8988T (cell line): ENCODE measurements at regions not wholly inside any gene's neighbourhood (a gene's known extent, or its start where the extent isn't known, plus 50 kb on each side); places are given as distances from the start of the nearest gene placed in this dataset.
"Not testable (repeated sequence)": the region's sequence is repeated elsewhere in the genome, so short reads cannot be mapped to it uniquely, and the experiment has no call there.

Experiments used
- DNase-seq: peaks from one replicate; pipeline ENCODE4 v3.0.0; 2011

- no peak for DNase-seq
Observed at GRCh38 chr12:73585136-73585535, 952.5 kb upstream of the ATXN7L3B start.

GRCh38 chr12:73589220-73589619, 948.4 kb upstream of the ATXN7L3B start:
- DNase-seq, result no peak

- DNase-seq, result no peak
Observed at GRCh38 chr12:73598626-73599025, 939.0 kb upstream of the ATXN7L3B start.

GRCh38 chr12:73599268-73599667, 938.4 kb upstream of the ATXN7L3B start:
- DNase-seq, result no peak

DNA sequence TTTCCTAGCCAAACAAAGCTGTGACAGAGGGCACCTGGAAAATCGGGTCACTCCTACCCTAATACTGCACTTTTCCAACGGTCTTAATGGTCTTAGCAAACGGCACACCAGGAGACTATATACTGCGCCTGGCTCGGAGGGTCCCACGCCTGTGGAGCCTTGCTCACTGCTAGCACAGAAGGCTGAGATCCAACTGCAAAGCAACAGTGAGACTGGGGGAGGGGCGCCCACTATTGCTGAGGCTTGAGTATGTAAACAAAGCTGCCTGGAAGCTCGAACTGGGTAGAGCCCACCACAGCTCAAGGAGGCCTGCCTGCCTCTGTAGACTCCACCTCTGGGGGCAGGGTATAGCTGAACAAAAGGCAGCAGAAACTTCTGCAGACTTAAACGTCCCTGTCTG, 931.7 kb upstream of the ATXN7L3B start:
- not testable (repeated sequence) for DNase-seq

- DNase-seq, result no peak
Observed at GRCh38 chr12:73612551-73612950, 925.1 kb upstream of the ATXN7L3B start.

DNA sequence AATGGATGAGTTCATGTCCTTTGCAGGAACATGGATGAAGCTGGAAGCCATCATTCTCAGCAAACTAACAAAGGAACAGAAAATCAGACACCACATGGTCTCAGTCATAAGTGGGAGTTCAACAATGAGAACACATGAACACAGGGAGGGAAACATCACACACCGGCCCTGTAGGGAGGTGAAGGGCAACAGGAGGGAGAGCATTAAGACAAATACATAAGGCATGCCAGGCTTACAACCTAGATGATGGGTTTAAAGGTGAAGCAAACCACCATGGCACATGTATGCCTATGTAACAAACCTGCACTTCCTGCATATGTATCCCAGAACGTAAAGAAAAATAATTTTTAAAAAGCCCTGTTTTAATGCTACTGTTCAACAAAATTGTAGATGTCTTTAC, 914.2 kb upstream of the ATXN7L3B start:
- no peak for DNase-seq

DNA sequence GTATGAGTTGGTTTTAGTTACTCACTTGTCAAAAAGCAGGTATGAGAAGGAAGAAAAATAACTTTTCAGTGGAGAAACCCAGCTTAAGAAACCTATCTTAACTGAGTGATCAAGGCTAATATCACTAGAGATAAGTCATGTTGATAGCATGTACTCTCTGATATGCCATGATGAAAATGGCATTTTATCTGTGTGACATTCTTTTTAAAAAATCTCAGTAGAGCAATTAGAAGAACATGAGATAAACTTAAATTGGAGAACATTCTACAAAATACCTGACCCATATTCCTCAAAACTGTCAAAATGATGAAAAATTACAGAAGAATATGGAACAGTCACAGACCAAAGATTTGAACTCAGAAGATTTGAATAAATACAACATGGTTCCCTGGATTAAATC, 912.4 kb upstream of the ATXN7L3B start:
- DNase-seq, result no peak

GRCh38 chr12:73629171-73629570, 908.5 kb upstream of the ATXN7L3B start:
- no peak for DNase-seq

DNA sequence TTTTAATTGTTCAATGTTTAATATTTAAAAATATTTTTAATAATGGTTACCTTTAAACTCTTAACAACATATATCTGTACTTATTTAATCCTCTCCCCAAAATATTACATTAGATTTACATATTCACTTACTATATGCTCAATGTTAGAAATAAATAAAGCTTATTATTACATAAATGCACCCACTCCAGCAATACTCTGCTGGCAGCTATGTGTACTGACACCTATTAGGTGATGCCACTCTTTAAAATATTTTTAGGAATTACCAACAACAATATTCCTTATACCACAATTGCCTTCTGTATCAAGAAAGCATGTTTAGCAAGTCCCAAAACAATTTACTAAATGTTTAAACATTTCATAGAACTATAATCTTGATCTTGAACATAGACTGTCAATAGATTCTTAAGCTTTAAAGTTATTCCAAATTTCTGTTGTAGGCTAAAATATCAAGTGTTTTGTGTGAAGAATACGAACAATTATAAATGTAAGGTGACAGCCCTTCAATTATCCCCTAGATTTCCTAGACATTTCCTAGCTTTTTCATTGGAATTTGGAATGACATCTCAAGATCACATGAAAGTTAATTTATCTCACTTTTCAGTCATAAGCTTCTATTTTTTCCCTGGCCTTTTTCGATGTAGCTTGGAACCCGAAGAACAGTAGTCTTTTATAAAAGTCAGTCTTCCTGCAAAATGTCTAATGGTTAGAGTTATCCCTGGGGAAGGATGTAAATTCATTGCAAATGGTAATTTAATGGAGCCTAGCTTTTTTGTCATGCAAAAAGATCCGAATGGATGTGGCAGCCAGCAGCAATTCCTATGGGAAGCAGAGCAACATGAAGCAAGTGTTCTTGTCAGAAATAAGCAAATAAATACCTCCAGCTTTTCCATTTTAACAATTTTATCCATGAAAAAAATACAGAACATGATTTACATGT, 907.5 kb upstream of the ATXN7L3B start:
- DNase-seq, result no peak

- no peak for DNase-seq
Observed at GRCh38 chr12:73632191-73632590, 905.4 kb upstream of the ATXN7L3B start.

DNA sequence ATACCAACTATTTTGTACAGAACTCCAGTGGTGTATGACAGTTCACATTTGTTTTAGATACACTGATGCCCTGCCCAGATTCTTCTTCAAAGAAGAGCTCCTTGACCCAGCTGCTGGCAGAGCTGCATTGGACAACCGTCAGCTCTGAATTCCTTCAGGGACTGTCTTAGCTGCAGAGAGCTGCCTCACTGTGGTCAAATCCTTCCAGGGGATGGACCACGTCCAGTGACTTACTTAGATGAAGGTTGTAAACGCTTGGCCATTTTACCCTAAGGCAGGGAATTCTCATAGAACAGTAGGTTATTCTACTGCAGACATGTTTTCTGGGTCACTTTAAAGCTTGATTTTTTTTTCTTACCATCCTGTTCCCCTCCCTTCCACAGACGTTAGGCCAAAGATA, 905.0 kb upstream of the ATXN7L3B start:
- no peak for DNase-seq

DNA sequence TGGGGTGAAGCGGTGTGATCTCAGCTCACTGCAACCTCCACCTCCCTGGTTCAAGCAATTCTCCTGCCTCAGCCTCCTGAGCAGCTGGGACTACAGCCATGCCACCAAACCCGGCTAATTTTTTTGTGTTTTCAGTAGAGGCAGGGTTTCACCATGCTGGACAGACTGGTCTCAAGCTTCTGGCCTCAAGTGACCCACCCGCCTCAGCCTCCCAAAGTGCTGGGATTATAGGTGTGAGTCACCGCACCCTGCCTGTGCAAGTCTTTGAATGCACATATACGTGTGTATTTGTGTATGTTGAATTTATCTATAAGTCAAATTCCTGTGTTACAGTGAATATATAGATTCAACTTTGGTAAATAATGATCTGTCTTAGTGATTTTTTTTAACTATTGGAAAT, 898.2 kb upstream of the ATXN7L3B start:
- DNase-seq, result not testable (repeated sequence)

DNA sequence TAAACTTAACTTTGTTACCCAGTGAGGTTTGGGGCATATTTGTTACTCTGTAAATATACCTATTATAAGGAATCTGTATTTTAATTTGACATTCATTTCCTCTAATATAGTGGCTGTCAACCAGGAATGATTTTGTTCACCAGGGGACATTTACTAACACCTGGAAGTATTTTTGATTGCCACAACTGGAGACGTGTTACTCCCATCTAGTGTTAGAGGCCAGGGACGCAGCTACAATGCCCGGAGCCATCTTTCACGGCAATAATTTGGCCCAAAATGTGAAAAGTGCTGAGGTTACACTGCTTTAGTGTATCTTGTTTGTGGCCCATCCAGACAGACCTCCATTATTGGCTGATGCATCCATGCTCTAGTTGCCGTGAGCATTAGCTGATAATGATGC, 881.3 kb upstream of the ATXN7L3B start:
- DNase-seq, result no peak

- DNase-seq, result no peak
Observed at GRCh38 chr12:73659802-73660201, 877.8 kb upstream of the ATXN7L3B start.

DNA sequence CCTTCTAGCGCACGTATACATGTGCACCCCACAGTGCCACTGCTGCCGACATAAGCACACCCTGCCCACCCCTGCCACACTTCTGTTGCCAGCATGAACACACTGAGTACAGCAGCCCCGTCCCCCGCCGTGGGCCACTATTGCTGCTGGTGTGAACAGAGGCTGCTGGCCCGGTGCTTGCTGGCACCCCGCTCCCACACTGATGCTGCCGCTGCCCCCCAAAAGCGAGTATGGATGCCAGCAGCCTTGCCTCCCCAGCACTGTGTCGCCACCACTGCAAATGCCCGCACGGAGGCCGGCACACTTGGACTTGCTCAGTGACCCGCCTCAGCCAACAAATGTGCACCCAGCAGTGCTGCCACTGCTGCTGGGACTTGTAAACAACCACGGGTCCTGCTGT, 872.4 kb upstream of the ATXN7L3B start:
- no peak for DNase-seq

GRCh38 chr12:73671550-73671949, 866.1 kb upstream of the ATXN7L3B start:
- not testable (repeated sequence) for DNase-seq

DNA sequence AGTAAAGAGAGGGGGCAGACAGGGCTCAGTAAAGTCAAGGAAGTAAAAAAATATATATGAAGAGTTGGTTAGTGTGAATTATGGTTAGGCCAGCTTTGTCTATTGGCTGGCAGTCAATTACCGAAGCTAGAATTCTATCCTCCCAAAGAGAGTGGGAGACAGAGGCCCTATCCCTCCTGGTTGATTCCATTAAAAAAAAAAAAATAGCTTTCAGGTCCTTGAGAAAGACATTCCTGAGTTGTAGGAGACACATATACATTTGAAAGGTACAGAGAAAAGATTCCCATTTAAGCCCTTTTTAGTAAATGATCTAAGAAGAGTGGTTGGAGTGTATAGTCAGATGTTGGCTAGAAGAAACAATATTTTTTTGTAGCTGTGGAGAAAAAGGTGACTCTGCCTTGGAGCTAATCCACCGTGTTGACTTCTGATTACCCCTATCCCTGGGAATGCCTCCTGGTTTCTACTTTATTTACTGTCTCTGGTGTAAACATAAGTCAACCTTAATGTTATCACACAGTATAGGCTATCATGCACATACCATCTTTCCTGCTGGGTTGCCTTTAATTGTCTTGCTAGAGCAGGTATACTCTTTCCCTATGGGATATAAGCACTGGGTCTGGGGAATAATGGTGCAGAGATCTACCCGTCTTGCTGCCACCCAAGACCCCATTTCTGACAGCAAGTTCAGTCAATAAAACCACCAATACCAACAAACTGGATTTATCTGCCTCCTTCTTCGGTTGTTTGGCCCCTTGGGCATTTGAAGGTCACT, 859.9 kb upstream of the ATXN7L3B start:
- no peak for DNase-seq

GRCh38 chr12:73678335-73678734, 859.3 kb upstream of the ATXN7L3B start:
- DNase-seq, result no peak

DNA sequence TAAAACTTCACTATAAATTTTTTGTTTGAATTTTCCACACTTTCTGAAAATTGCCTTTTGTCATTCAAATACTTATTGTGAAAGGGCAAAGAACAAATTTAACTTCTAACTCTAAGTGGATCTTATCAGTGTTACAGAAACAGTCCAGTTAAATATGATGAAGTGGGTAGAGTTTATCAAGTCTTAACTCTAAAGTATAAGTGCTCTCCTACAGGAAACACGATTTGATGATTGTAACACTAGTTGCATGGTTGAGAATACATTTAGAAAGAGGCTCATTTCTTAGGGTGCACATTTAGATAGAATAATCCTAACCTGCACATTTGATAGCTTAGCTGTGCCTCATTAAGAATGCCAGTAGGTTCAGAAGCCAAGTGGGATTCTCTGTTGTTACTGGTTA, 838.3 kb upstream of the ATXN7L3B start:
- DNase-seq, result no peak

DNA sequence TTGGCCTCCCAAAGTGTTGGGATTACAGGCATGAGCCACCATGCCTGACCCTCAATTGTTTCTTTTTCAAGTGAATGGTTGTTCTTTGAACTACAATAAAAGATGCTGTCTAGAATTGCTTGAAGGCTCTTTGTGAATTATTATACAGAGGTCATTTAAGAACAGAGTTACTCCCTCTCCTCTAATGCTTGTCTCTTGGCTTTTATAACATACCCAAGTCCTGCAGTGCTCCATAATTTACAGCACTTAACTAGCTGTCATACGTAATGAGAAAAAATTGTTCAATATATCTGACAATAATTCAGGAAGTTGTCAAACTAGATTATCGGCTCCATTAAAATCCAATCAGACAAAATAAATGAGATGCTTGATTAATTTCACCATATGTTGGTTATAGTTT, 823.0 kb upstream of the ATXN7L3B start:
- no peak for DNase-seq

DNA sequence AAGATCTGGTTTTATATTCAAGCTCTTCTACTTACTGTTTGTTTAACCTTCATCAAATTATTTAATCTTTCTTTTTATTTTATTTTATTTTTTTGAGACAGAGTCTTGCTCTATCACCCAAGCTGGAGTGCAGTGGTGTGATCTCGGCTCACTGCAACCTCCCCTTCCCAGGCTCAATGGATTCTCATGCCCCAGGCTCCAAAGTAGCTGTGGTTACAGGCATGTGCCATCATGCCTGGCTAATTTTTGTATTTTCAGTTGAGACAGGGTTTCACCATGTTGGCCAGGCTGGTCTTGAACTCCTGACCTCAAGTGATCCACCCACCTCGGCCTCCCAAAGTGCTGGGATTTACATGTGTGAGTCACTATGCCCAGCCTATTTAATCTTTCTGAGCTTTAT, 821.5 kb upstream of the ATXN7L3B start:
- not testable (repeated sequence) for DNase-seq

DNA sequence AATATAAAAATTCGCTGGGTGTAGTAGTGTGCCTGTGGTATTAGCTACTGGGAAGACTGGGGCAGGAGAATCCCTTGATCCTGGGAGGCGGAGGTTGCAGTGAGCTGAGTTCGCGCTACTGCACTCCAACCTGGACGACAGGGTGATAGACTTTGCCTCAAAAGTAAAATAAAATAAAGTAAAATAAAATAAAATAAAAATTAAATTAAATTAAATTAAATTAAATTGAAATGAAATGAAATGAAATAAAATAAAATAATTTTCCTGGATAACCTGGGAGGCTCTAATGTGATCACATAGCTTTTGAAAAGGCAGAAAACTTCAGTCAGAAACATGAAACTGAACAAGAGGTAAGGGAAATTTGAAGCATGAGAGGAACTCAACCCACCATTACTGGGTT, 818.4 kb upstream of the ATXN7L3B start:
- DNase-seq, result no peak

DNA sequence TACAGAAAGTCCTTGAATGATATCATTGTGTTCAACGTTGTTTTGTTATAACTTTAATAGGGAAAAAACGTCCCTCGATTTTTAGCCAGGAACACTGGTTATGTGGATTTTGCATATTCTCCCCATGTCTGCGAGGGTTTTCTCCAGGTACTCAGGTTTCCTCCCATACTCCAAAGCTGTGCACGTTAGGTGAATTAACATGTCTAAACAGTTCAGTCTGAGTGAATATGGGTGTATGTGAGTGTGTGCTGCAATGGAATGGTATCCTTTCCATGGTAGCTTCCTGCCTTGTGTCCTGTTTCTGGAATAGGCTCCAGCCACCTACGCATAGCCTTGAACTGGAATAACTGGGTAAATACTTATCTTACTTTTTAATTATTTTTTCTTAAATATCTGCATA, 810.8 kb upstream of the ATXN7L3B start:
- DNase-seq, result no peak
